HG03039 (cell line): ENCODE measurements at regions not wholly inside any gene's neighbourhood (a gene's known extent, or its start where the extent isn't known, plus 50 kb on each side); places are given as distances from the start of the nearest gene placed in this dataset.

Experiments used
- ATAC-seq: cut with Tn5 transposase; IDR thresholded peaks from one replicate; pipeline ENCODE4 v1.9.1; 2021; ENCODE audit warnings: mild to moderate bottlenecking, moderate library complexity; ENCODE audit not compliant: unreplicated experiment

DNA sequence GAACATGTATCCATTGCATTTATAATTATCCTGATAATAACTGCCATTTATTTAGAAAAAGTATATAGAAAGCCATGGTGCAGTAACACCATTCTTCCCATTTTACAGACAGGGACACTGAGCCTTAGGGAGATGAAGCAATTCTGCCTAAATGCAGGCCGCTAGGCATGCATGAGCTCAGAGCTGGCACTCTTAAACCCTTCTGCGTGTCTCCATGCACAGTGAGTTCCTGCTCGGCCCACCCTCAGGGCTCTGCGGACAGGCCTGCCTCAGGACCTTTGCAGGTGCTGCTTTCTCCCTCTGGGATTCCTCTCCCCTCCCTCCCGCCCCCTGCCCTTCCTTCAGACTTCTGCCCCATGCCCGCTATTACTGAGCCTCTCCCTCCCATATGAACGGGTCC, 54.3 kb upstream of the WSB1 start:
- no peak for ATAC-seq

DNA sequence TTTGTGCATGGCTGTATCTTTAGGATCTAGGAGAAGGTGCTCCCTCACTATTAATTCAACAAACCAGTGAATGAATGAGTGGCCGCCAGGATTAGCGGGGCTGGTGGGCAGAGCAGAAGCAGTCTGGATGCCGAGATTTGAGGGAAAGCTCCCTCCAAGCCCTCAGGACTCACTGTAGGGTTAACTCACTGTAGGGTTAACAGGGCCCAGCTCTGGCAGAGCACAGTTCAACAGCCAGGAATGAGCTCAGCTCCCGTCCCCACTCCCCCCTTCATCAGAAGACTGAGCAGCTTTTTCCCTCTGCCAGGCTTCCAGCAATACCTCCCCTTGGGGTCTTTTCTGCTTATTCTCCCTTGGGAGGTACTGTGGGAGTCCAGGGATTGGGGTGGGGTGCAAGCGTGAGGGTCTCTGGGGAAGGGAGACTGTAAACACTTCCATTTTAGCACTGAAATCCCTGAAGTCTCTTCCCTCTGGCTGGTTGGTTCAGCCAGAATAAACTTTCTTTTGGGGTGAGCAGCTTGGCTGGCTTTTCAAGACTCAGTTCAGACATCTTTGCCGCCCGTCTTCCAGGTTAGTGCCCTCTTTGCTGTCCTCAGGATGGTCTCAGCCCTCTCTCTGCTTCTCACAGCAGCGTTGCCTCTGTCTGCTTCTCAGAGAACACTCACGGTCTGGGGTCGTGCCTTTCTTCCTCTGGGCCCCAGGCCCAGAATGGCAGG, 53.7 kb upstream of the WSB1 start:
- ATAC-seq: no peak

DNA sequence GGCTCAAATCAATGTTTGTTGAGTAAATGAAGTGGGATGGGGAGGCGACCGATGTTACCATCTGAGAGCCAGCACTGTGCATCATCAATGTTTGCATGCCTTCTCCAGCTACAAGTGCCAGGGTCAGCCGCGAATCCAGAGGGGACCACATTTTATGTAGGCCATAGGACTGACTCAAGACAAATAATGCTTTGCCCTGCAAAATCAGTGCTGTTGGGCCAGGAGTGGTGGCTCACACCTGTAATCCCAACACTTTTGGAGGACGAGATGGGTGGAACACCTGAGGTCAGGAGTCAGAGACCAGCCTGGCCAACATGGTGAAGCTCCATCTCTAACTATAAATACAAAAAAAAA, 53.1 kb upstream of the WSB1 start:
- no peak for ATAC-seq

DNA sequence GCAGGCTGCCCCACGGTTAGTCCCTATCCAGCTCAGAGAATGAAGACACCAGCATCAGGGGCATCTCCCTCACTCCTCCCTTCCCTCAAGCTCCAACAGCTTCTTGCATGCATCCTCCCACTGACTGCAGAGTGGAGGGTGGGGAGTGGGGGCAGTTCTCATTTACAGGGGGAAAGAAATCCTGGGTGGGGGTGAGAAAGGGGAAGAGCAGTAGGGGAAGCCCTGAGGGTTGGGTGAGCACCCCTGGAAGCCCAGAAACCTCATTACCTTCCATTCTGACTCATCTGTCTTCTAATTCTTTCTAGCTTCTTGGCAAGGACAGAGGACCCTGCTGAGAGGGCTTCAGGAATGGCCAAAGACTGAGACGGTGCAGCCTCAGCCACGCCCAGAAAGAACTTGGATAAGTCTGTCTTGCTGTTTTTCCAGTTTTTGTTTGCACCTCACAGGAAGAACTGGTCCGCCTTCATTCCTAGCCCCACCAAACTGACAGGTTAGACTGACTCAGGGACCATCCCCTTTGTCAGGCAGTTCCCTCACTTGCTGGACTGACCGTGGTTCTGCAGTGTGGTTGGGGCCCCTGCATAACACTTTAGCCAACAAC, 52.5 kb upstream of the WSB1 start:
- peak; percentile 48 for ATAC-seq

DNA sequence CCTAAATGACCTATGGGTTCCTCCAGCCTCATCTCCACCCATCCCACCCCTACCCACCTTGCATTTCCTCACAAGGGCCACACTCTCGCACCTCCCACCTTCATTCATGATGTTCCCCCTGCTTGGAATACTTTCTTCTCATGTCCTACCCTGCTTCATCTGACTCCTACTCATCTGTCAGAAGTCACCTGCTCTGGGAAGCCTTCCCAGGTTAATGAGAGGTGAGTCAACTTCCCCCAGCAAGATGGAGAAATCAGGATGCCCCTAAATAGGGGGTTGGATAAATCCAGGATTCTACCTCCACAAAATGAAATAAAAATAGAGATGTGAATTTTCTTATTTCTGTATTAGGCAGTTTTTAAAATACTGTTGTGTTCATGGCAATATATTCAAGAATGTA, 51.0 kb upstream of the WSB1 start:
- ATAC-seq: no peak

DNA sequence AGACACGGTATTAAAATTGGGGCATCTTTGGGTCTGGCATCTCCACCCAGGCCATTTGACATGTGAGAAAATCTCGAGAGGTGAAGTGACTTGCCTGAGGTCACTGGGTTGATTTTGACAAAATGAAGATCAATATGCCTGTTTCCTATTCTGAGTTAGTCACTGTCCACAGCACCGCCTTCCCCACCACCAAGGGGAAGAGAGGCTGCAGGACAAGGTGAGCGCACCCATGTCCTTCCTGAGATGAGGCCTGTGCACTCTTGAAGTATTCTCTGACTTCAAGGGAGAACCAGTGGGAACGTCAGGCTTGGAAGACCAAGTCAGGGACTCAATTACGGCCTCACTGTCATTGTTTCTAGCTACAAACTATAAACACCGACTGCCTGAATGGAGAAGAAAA, 49.9 kb upstream of the WSB1 start:
- ATAC-seq: no peak
